ENCODE measurements at regions not wholly inside any gene's neighbourhood (a gene's known extent, or its start where the extent isn't known, plus 50 kb on each side); places are given as distances from the start of the nearest gene placed in this dataset.

DNA sequence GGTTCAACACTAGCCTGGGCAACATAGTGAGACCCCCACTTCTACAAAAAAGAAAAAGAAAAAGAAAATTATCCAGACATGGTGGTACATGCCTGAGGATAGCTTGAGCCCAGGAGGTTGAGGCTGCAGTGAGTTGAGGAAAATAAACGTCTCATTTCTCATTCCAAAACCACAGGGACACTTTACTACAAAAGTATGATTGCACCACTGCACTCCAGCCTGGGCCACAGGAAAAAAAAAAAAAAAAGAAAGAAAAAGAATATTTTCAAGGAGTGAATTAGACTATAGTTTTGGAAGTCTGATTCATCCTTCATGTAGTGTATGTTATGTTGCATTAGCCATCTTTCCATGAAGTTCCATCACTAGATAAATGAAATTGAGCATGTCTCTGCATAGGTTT, 149.5 kb upstream of the THBS1 start:
- H3K4me3 ChIP-seq (ENCODE audit: insufficient read depth, low read length, poor library complexity, severe bottlenecking) = no peak overlapping the region
- TF ChIP-seq EZH2phosphoT487 (conservative IDR thresholded peaks at IDR 0.05; ENCODE audit: low read length) = no peak
- TF ChIP-seq, protein P1, sequence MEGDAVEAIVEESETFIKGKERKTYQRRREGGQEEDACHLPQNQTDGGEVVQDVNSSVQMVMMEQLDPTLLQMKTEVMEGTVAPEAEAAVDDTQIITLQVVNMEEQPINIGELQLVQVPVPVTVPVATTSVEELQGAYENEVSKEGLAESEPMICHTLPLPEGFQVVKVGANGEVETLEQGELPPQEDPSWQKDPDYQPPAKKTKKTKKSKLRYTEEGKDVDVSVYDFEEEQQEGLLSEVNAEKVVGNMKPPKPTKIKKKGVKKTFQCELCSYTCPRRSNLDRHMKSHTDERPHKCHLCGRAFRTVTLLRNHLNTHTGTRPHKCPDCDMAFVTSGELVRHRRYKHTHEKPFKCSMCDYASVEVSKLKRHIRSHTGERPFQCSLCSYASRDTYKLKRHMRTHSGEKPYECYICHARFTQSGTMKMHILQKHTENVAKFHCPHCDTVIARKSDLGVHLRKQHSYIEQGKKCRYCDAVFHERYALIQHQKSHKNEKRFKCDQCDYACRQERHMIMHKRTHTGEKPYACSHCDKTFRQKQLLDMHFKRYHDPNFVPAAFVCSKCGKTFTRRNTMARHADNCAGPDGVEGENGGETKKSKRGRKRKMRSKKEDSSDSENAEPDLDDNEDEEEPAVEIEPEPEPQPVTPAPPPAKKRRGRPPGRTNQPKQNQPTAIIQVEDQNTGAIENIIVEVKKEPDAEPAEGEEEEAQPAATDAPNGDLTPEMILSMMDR (IDR thresholded peaks at IDR 0.05; ENCODE audit: insufficient read depth, low read length, poor library complexity, severe bottlenecking) = no peak
- H3K9me2 ChIP-seq (replicated peaks; ENCODE audit: insufficient read depth, low read length) = no peaks in the 10 kb centered on the region
- H3K27ac ChIP-seq (ENCODE audit: low read depth, low read length) = no peak overlapping the region
- H3K9ac ChIP-seq (ENCODE audit: low read length) = no peak overlapping the region
- no peaks in the 10 kb centered on the region for H4K20me1 ChIP-seq (ENCODE audit: low read depth, low read length)
- no peaks in the 10 kb centered on the region for H3K9me3 ChIP-seq (ENCODE audit: insufficient read depth, low read length)
- H3K27me3 ChIP-seq (ENCODE audit: low read length) = no peaks in the 10 kb centered on the region
- H3K4me2 ChIP-seq (ENCODE audit: low read depth, low read length, poor library complexity, severe bottlenecking) = no peak overlapping the region
- H2AFZ ChIP-seq (ENCODE audit: low read depth, low read length, severe bottlenecking) = no peak overlapping the region
- no peaks in the 10 kb centered on the region for H3K36me3 ChIP-seq (ENCODE audit: low read length)
- H3K79me2 ChIP-seq (ENCODE audit: insufficient read depth, low read length) = no peaks in the 10 kb centered on the region
- no peaks in the 10 kb centered on the region for H3F3A ChIP-seq (ENCODE audit: insufficient read depth)

DNA sequence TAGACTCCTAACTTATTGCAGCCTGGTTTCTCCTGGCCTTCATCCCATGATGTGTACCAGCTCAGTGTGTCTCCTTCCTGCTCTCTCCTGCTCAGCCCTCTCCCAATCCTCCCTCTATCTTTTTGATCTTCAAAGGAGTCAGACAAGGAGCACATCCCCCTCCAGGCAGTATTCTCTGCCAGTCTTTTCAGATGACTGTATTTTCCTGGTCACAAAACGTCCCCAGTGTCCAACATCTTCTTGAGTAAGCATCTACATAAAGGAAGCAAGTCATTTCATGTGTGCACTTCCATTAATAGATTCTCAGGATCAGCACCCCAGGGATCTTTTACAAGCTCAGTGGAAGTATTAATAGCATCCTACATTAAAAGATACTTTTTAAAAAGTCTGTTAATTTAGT, 148.9 kb upstream of the THBS1 start:
- no peaks in the 10 kb centered on the region for H3K27me3 ChIP-seq (ENCODE audit: low read length)

DNA sequence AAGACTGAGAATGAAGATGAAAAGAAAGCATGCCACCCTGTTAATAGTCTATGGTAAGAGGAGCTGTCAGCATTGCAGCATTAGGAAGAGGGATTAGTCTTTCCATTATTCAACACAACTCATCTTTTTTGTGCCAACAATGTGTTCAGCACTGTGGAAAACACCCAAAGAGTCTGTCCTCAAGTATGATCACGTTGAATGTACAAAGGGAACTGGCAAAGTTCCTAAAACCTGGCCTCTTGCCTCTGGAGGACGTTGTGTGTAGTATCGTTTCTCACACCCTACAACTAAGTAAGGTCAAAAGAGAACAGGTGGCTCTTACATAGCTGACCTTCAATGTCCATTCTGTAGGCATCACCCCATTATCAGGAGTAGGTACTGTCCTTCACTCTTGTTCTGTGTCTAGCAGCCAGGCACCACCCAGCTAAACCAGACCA, 147.9 kb upstream of the THBS1 start:
- H3K27ac ChIP-seq (ENCODE audit: low read depth, low read length) = no peak overlapping the region
- no peak overlapping the region for H3K4me2 ChIP-seq (ENCODE audit: low read depth, low read length, poor library complexity, severe bottlenecking)
- H3K4me3 ChIP-seq (ENCODE audit: insufficient read depth, low read length, poor library complexity, severe bottlenecking) = no peak overlapping the region
- H3K9me2 ChIP-seq (replicated peaks; ENCODE audit: insufficient read depth, low read length) = no peaks in the 10 kb centered on the region
- no peaks in the 10 kb centered on the region for H3K36me3 ChIP-seq (ENCODE audit: low read length)
- no peak overlapping the region for H3K9ac ChIP-seq (ENCODE audit: low read length)
- H2AFZ ChIP-seq (ENCODE audit: low read depth, low read length, severe bottlenecking) = no peak overlapping the region
- H3K79me2 ChIP-seq (ENCODE audit: insufficient read depth, low read length) = no peaks in the 10 kb centered on the region
- no peaks in the 10 kb centered on the region for H4K20me1 ChIP-seq (ENCODE audit: low read depth, low read length)
- H3F3A ChIP-seq (ENCODE audit: insufficient read depth) = no peaks in the 10 kb centered on the region
- H3K27me3 ChIP-seq (ENCODE audit: low read length) = no peaks in the 10 kb centered on the region
- no peaks in the 10 kb centered on the region for H3K9me3 ChIP-seq (ENCODE audit: insufficient read depth, low read length)
- TF ChIP-seq EZH2phosphoT487 (conservative IDR thresholded peaks at IDR 0.05; ENCODE audit: low read length) = no peak
- TF ChIP-seq, protein P1 (IDR thresholded peaks at IDR 0.05; ENCODE audit: insufficient read depth, low read length, poor library complexity, severe bottlenecking) = no peak

More for the DNA sequence above, 148.9 kb upstream of the THBS1 start:
- no peak overlapping the region for H3K9ac ChIP-seq (ENCODE audit: low read length)
- no peak overlapping the region for H3K4me2 ChIP-seq (ENCODE audit: low read depth, low read length, poor library complexity, severe bottlenecking)
- TF ChIP-seq EZH2phosphoT487 (conservative IDR thresholded peaks at IDR 0.05; ENCODE audit: low read length) = no peak
- no peaks in the 10 kb centered on the region for H3F3A ChIP-seq (ENCODE audit: insufficient read depth)
- no peak overlapping the region for H3K4me3 ChIP-seq (ENCODE audit: insufficient read depth, low read length, poor library complexity, severe bottlenecking)
- no peak overlapping the region for H3K27ac ChIP-seq (ENCODE audit: low read depth, low read length)
- H3K9me3 ChIP-seq (ENCODE audit: insufficient read depth, low read length) = no peaks in the 10 kb centered on the region
- no peaks in the 10 kb centered on the region for H3K36me3 ChIP-seq (ENCODE audit: low read length)
- no peak overlapping the region for H2AFZ ChIP-seq (ENCODE audit: low read depth, low read length, severe bottlenecking)
- no peaks in the 10 kb centered on the region for H3K79me2 ChIP-seq (ENCODE audit: insufficient read depth, low read length)
- H4K20me1 ChIP-seq (ENCODE audit: low read depth, low read length) = no peaks in the 10 kb centered on the region
- H3K9me2 ChIP-seq (replicated peaks; ENCODE audit: insufficient read depth, low read length) = no peaks in the 10 kb centered on the region

DNA sequence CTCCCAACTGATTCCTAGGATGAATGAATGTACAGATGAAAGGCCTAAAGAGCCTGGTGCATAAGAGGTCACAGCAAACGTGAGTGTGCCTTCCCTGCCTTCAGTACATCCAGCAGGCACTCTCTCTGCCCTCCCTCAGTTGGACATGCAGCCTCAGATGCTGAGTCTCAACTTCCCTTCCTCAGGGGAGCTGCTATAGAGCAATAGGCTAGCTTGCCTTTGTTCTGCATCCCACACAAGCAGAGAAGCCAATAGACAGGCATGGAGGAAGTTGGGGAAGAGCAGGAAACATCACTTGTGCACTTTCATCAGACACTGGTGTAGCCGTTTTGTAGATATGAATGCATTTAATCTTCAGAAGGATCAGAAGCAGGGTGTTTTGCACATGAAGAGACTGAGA, 147.5 kb upstream of the THBS1 start:
- no peaks in the 10 kb centered on the region for H3K27me3 ChIP-seq (ENCODE audit: low read length)
- no peak overlapping the region for H3K4me2 ChIP-seq (ENCODE audit: low read depth, low read length, poor library complexity, severe bottlenecking)
- H3K9me3 ChIP-seq (ENCODE audit: insufficient read depth, low read length) = no peaks in the 10 kb centered on the region
- no peaks in the 10 kb centered on the region for H3K36me3 ChIP-seq (ENCODE audit: low read length)
- no peak overlapping the region for H3K9ac ChIP-seq (ENCODE audit: low read length)
- no peak overlapping the region for H2AFZ ChIP-seq (ENCODE audit: low read depth, low read length, severe bottlenecking)
- TF ChIP-seq, protein P1 (IDR thresholded peaks at IDR 0.05; ENCODE audit: insufficient read depth, low read length, poor library complexity, severe bottlenecking) = no peak
- TF ChIP-seq EZH2phosphoT487 (conservative IDR thresholded peaks at IDR 0.05; ENCODE audit: low read length) = no peak
- no peaks in the 10 kb centered on the region for H3K79me2 ChIP-seq (ENCODE audit: insufficient read depth, low read length)
- no peaks in the 10 kb centered on the region for H4K20me1 ChIP-seq (ENCODE audit: low read depth, low read length)
- no peak overlapping the region for H3K4me3 ChIP-seq (ENCODE audit: insufficient read depth, low read length, poor library complexity, severe bottlenecking)
- no peak overlapping the region for H3K27ac ChIP-seq (ENCODE audit: low read depth, low read length)
- H3F3A ChIP-seq (ENCODE audit: insufficient read depth) = no peaks in the 10 kb centered on the region
- no peaks in the 10 kb centered on the region for H3K9me2 ChIP-seq (replicated peaks; ENCODE audit: insufficient read depth, low read length)

Data from SU-DHL-6 (cell line).